ENCODE measurements at regions not wholly inside any gene's neighbourhood (a gene's known extent, or its start where the extent isn't known, plus 50 kb on each side); places are given as distances from the start of the nearest gene placed in this dataset.

DNA sequence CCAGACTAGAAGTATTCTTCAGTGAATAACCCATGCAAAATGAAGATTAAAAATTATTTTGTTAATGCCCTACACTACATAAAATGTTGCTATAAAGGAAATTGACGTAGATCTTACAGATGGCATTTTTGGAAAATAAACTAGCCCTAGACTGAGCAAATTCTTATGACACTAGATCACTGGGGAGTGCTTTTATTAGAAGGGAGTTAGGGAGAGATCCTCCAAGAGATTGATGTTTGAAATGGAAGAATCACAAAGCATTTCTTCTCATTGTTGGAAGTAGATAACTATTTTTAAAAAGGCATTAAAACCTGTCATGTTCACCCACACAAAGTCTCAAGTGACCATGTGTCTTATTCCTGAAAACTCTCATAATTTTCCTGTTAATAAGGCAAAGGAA, 351.1 kb upstream of the TLE4 start:
- Histone ChIP-seq H3K9me3 (ENCODE audit: low read depth) (no peaks in the 10 kb centered on the region), H3K4me3 (no peak overlapping the region), H3K4me1 (ENCODE audit: low read depth) (no peaks in the 10 kb centered on the region), H3K27me3 (no peaks in the 10 kb centered on the region), H3K36me3 (no peaks in the 10 kb centered on the region), H3K27ac (no peak overlapping the region)
- TF ChIP-seq, protein P1, sequence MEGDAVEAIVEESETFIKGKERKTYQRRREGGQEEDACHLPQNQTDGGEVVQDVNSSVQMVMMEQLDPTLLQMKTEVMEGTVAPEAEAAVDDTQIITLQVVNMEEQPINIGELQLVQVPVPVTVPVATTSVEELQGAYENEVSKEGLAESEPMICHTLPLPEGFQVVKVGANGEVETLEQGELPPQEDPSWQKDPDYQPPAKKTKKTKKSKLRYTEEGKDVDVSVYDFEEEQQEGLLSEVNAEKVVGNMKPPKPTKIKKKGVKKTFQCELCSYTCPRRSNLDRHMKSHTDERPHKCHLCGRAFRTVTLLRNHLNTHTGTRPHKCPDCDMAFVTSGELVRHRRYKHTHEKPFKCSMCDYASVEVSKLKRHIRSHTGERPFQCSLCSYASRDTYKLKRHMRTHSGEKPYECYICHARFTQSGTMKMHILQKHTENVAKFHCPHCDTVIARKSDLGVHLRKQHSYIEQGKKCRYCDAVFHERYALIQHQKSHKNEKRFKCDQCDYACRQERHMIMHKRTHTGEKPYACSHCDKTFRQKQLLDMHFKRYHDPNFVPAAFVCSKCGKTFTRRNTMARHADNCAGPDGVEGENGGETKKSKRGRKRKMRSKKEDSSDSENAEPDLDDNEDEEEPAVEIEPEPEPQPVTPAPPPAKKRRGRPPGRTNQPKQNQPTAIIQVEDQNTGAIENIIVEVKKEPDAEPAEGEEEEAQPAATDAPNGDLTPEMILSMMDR (IDR thresholded peaks at IDR 0.05; ENCODE audit: low read depth, low read length), result no peak
- peak in 1 of 2 donors; percentile 4 for DNase-seq (ENCODE audit: low read depth in 1 of 2, low spot score in 1 of 2)

GRCh38 chr9:79221084-79221483, 350.7 kb upstream of the TLE4 start:
- DNase-seq (ENCODE audit: low read depth in 1 of 2, low spot score in 1 of 2), result peak in 1 of 2 donors; percentile 86
- no peak overlapping the region for H3K27ac ChIP-seq
- TF ChIP-seq, protein P1 (IDR thresholded peaks at IDR 0.05; ENCODE audit: low read depth, low read length), result no peak

GRCh38 chr9:79222483-79222882, 349.3 kb upstream of the TLE4 start:
- H3K9me3 ChIP-seq (ENCODE audit: low read depth), result no peaks in the 10 kb centered on the region
- DNase-seq (ENCODE audit: low read depth in 1 of 2, low spot score in 1 of 2), result peak in 1 of 2 donors; percentile 33
- H3K4me3 ChIP-seq, result no peak overlapping the region
- H3K4me1 ChIP-seq (ENCODE audit: low read depth), result no peaks in the 10 kb centered on the region
- no peaks in the 10 kb centered on the region for H3K27me3 ChIP-seq
- no peaks in the 10 kb centered on the region for H3K36me3 ChIP-seq
- TF ChIP-seq, protein P1 (IDR thresholded peaks at IDR 0.05; ENCODE audit: low read depth, low read length), result no peak
- no peak overlapping the region for H3K27ac ChIP-seq

More at GRCh38 chr9:79221084-79221483, 350.7 kb upstream of the TLE4 start:
- no peaks in the 10 kb centered on the region for H3K9me3 ChIP-seq (ENCODE audit: low read depth)
- no peaks in the 10 kb centered on the region for H3K27me3 ChIP-seq
- no peaks in the 10 kb centered on the region for H3K36me3 ChIP-seq
- no peaks in the 10 kb centered on the region for H3K4me1 ChIP-seq (ENCODE audit: low read depth)
- no peak overlapping the region for H3K4me3 ChIP-seq

- DNase-seq (ENCODE audit: low read depth in 1 of 2, low spot score in 1 of 2), result peak in 1 of 2 donors; percentile 91
- H3K4me3 ChIP-seq, result no peak overlapping the region
- no peaks in the 10 kb centered on the region for H3K27me3 ChIP-seq
- TF ChIP-seq, protein P1 (IDR thresholded peaks at IDR 0.05; ENCODE audit: low read depth, low read length), result no peak
- H3K27ac ChIP-seq, result no peak overlapping the region
- H3K9me3 ChIP-seq (ENCODE audit: low read depth), result no peaks in the 10 kb centered on the region
- no peaks in the 10 kb centered on the region for H3K36me3 ChIP-seq
- H3K4me1 ChIP-seq (ENCODE audit: low read depth), result no peaks in the 10 kb centered on the region
Observed at GRCh38 chr9:79224672-79225433, 346.9 kb upstream of the TLE4 start.

DNA sequence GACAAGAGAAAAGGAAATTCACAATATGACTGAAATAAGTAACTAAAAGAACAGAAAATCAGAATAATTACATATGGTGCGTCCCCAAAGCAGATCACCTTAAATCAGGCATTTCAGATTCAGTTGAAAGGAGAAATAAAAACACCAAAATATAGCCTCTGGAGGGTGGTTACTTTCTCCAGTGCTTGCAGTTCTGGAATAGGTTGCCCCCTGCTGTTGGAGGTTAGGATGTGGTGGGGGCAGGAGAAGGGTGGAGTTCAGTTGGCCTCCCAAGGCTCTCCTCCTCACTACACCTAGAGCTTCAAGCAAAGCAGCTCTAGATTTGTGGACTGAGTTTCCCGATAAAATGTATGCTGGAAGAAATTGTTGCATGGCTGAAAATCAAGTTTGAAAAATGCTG, 338.2 kb upstream of the TLE4 start:
- DNase-seq (ENCODE audit: low read depth in 1 of 2, low spot score in 1 of 2), result peak in 1 of 2 donors; percentile 77
- no peaks in the 10 kb centered on the region for H3K27me3 ChIP-seq
- H3K4me3 ChIP-seq, result no peak overlapping the region
- H3K4me1 ChIP-seq (ENCODE audit: low read depth), result no peaks in the 10 kb centered on the region
- no peaks in the 10 kb centered on the region for H3K9me3 ChIP-seq (ENCODE audit: low read depth)
- H3K36me3 ChIP-seq, result no peaks in the 10 kb centered on the region
- TF ChIP-seq, protein P1 (IDR thresholded peaks at IDR 0.05; ENCODE audit: low read depth, low read length), result peak; percentile 66
- no peak overlapping the region for H3K27ac ChIP-seq
